HCT116 (cell line): ENCODE measurements at regions not wholly inside any gene's neighbourhood (a gene's known extent, or its start where the extent isn't known, plus 50 kb on each side); places are given as distances from the start of the nearest gene placed in this dataset.

Source experiments
- ATAC-seq: fragments of 200-7000 bp; cut with Tn5 transposase; 2 replicates; pipeline ENCODE4 v1.9.1; 2020; ENCODE audit warnings: mild to moderate bottlenecking, moderate library complexity
- BruUV-seq: library from RNA; stranded (reverse); fragments of 400-500 nt; replicated peaks from 2 replicates; lab custom pipeline; 2021; lab: Mats Ljungman, UMichigan
- CTCF ChIA-PET: fragments of 300-600 bp; sonication (Branson Sonifier 250); formaldehyde crosslinking; loops from one replicate; lab custom pipeline; 2021; ENCODE audit warnings: antibody characterized with exemption; lab: Charles Lee
- POLR2A ChIA-PET: fragments of 300-600, 350-600 bp; sonication (Branson Sonifier 250); formaldehyde crosslinking; loops from one replicate; lab custom pipeline; 2021; ENCODE audit warnings: antibody characterized with exemption; lab: Charles Lee
- RAD21 ChIA-PET, 2 experiments: fragments of 300-600 bp; sonication (Branson Sonifier 250); formaldehyde crosslinking; loops; one replicate each; lab custom pipeline; 2023; ENCODE audit warnings: low total read pairs in 2 of 2; ENCODE audit not compliant: uncharacterized antibody in 2 of 2, unreplicated experiment in 2 of 2, low non-redundant PET in 1 of 2; lab: Charles Lee
- DNase-seq: peaks from one replicate; pipeline ENCODE4 v3.0.0-alpha.2; 2010; ENCODE audit warnings: low read depth, low spot score
- H2AFZ ChIP-seq: fragments of 200-600 bp; shearing (Covaris generic), sonication (generic); 2 replicates; pipeline ENCODE4 v1.6.1; 2017; ENCODE audit warnings: low read depth, mixed run types, mixed read lengths, antibody characterized with exemption, low read length; ENCODE audit not compliant: poor library complexity, severe bottlenecking
- H3K27ac ChIP-seq: 2 replicates; pipeline ENCODE4 v1.5.1; 2012; ENCODE audit warnings: low read depth, low read length
- H3K27me3 ChIP-seq: fragments of 200-600 bp; sonication (generic); 2 replicates; pipeline ENCODE4 v1.6.1; 2016; ENCODE audit warnings: mixed run types, low read length, mixed read lengths; ENCODE audit not compliant: insufficient read depth
- H3K36me3 ChIP-seq, 2 experiments: fragments of 200-500 bp in 1 of 2; fragments of 200-600 bp in 1 of 2; sonication (Bioruptor generic) in 1 of 2; sonication (generic) in 1 of 2; 2 replicates each; pipeline versions ENCODE4 v1.5.1 to v1.6.1; 2014 to 2016; ENCODE audit warnings: low read length in 2 of 2, inconsistent platforms in 1 of 2, mixed read lengths in 1 of 2, mixed run types in 1 of 2; ENCODE audit not compliant: insufficient read depth in 2 of 2, control insufficient read depth in 1 of 2
- H3K4me1 ChIP-seq, 2 experiments: fragments of 200-600 bp in 1 of 2; sonication (generic) in 1 of 2; 2 replicates each; pipeline versions ENCODE4 v1.5.1 to v1.6.1; 2012 to 2017; ENCODE audit warnings: low read length in 2 of 2, inconsistent platforms in 1 of 2, mild to moderate bottlenecking in 1 of 2, mixed read lengths in 1 of 2, mixed run types in 1 of 2, moderate library complexity in 1 of 2; ENCODE audit not compliant: insufficient read depth in 2 of 2, control insufficient read depth in 1 of 2
- H3K4me2 ChIP-seq: fragments of 200-600 bp; sonication (generic); 2 replicates; pipeline ENCODE4 v1.6.1; 2017; ENCODE audit warnings: mixed run types, low read length, mixed read lengths
- H3K4me3 ChIP-seq, 2 experiments: fragments of 200-600 bp in 1 of 2; sonication (generic) in 1 of 2; replicated peaks in 1 of 2; 2 replicates each; pipeline ENCODE4 v1.5.1; 2011 to 2016; ENCODE audit warnings: low read length in 2 of 2, control low read depth in 1 of 2, low read depth in 1 of 2, mild to moderate bottlenecking in 1 of 2, mixed read lengths in 1 of 2, mixed run types in 1 of 2
- H3K79me2 ChIP-seq: fragments of 200-600 bp; sonication (generic); 2 replicates; pipeline ENCODE4 v1.6.1; 2017; ENCODE audit warnings: mild to moderate bottlenecking, mixed run types, low read length, moderate library complexity, mixed read lengths; ENCODE audit not compliant: insufficient read depth
- H3K9ac ChIP-seq: fragments of 200-600 bp; sonication (generic); 2 replicates; pipeline ENCODE4 v1.6.1; 2016; ENCODE audit warnings: low read length, mixed read lengths
- H3K9me2 ChIP-seq: fragments of 200-600 bp; sonication (generic), shearing (Covaris generic); 2 replicates; pipeline ENCODE4 v1.6.1; 2017; ENCODE audit warnings: mixed run types, mild to moderate bottlenecking, moderate library complexity; ENCODE audit not compliant: insufficient read depth
- H3K9me3 ChIP-seq, 2 experiments: fragments of 200-500 bp in 1 of 2; fragments of 200-600 bp in 1 of 2; sonication (Bioruptor generic) in 1 of 2; sonication (generic) in 1 of 2; 2 replicates each; pipeline ENCODE4 v1.6.1; 2014 to 2017; ENCODE audit warnings: low read length in 2 of 2, mixed read lengths in 2 of 2, inconsistent platforms in 1 of 2, low read depth in 1 of 2, mild to moderate bottlenecking in 1 of 2, mixed run types in 1 of 2, moderate library complexity in 1 of 2; ENCODE audit not compliant: control insufficient read depth in 1 of 2, insufficient read depth in 1 of 2
- H4K20me1 ChIP-seq: fragments of 200-600 bp; sonication (generic), shearing (Covaris generic); 2 replicates; pipeline ENCODE4 v1.6.1; 2017; ENCODE audit warnings: mixed run types, mild to moderate bottlenecking, moderate library complexity; ENCODE audit not compliant: insufficient read depth
- ATF3 ChIP-seq: IDR thresholded peaks from 2 replicates; pipeline ENCODE4 v1.6.1; 2012
- CEBPB ChIP-seq: IDR thresholded peaks from 2 replicates; pipeline ENCODE4 v1.6.1; 2012; ENCODE audit warnings: low read depth
- EGR1 ChIP-seq: IDR thresholded peaks from 2 replicates; pipeline ENCODE4 v1.6.1; 2012; ENCODE audit warnings: low read depth
- ELF1 ChIP-seq: IDR thresholded peaks from 2 replicates; pipeline ENCODE4 v1.6.1; 2012; ENCODE audit warnings: low read depth, borderline replicate concordance
- EZH2 ChIP-seq: fragments of 200-600 bp; sonication (generic); IDR thresholded peaks from 2 replicates; pipeline ENCODE4 v1.6.1; 2017; ENCODE audit warnings: antibody characterized with exemption, mixed run types
- EZH2phosphoT487 ChIP-seq: fragments of 200-600 bp; IDR thresholded peaks from 2 replicates; pipeline ENCODE4 v1.6.1; 2018; ENCODE audit warnings: antibody characterized with exemption, borderline replicate concordance
- FOSL1 ChIP-seq: IDR thresholded peaks from 2 replicates; pipeline ENCODE4 v1.6.1; 2012; ENCODE audit warnings: low read depth
- REST ChIP-seq: IDR thresholded peaks from 2 replicates; pipeline ENCODE4 v1.6.1; 2012; ENCODE audit warnings: low read depth
- SIN3A ChIP-seq: IDR thresholded peaks from 2 replicates; pipeline ENCODE4 v1.6.1; 2012; ENCODE audit warnings: low read depth
- SP1 ChIP-seq: IDR thresholded peaks from 2 replicates; pipeline ENCODE4 v1.6.1; 2012; ENCODE audit warnings: low read depth
- SRF ChIP-seq: IDR thresholded peaks from 2 replicates; pipeline ENCODE4 v1.6.1; 2012; ENCODE audit warnings: low read depth
- TCF7L2 ChIP-seq: IDR thresholded peaks from 2 replicates; pipeline ENCODE4 v1.7.0; 2011; ENCODE audit warnings: borderline replicate concordance, inconsistent platforms; ENCODE audit not compliant: insufficient read depth, insufficient read length; ENCODE audit errors: extremely low read depth
- YY1 ChIP-seq: IDR thresholded peaks from 2 replicates; pipeline ENCODE4 v1.6.1; 2011; ENCODE audit warnings: low read length, low read depth, moderate library complexity, mild to moderate bottlenecking; ENCODE audit not compliant: insufficient replicate concordance; ENCODE audit errors: extremely low read depth
- ZBTB33 ChIP-seq: IDR thresholded peaks from 2 replicates; pipeline ENCODE4 v1.6.1; 2011; ENCODE audit warnings: mild to moderate bottlenecking, low read length, moderate library complexity; ENCODE audit not compliant: insufficient replicate concordance; ENCODE audit errors: extremely low read depth
- ZFX ChIP-seq: fragments of 450-650 bp; IDR thresholded peaks from 2 replicates; pipeline ENCODE4 v1.6.1; 2017
- intact Hi-C: fragments of 100-400 bp; cut with micrococcal nuclease; formaldehyde crosslinking; loops from 2 replicates; pipeline ENCODE4 v1.10.0; 2022
- TF ChIP-seq, protein P1 (sequence below): IDR thresholded peaks from 2 replicates; pipeline ENCODE4 v1.6.1; 2012

DNA sequence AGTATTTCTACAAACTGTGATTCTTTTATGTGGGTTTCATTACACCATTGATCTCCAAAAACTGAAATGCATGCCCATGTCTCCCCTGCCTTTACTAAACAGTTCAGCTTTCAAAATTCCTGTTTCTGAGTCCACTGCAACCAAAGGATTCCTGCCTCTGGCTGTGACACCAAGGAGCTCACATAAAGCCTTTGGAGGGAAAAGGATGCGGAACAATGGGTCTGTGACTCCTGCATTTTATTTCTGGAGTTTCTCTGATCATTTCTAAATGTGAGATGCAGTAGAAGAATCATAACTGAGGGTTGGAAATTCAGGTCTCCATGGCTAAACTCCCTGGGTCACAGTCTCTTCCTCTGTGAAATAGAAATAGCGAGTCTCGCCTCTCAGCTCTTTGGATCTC is 149.5 kb downstream of the MEX3B start:
- H3K27ac ChIP-seq, result no peak overlapping the region
- H3K4me2 ChIP-seq, result no peak overlapping the region
- no TSS peak for BruUV-seq
- no peak overlapping the region for H3K4me3 ChIP-seq
- no peaks in the 10 kb centered on the region for H3K9me3 ChIP-seq
- no peaks in the 10 kb centered on the region for H3K79me2 ChIP-seq
- no peaks in the 10 kb centered on the region for H4K20me1 ChIP-seq
- H2AFZ ChIP-seq, result no peak overlapping the region
- DNase-seq (no peak), ATAC-seq (no peak)
- POLR2A ChIA-PET, result no interaction called here
- H3K4me1 ChIP-seq, result no peaks in the 10 kb centered on the region
- H3K9me2 ChIP-seq, result no peaks in the 10 kb centered on the region
- peaks cover 32% of the 10 kb centered on the region for H3K27me3 ChIP-seq
- CTCF ChIA-PET, result no interaction called here
- no peak for TF ChIP-seq CEBPB
- no peak for TF ChIP-seq TCF7L2
- no peak for TF ChIP-seq SP1
- TF ChIP-seq ZFX, result no peak
- TF ChIP-seq ELF1, result no peak
- TF ChIP-seq EZH2phosphoT487, result no peak
- TF ChIP-seq, protein P1, sequence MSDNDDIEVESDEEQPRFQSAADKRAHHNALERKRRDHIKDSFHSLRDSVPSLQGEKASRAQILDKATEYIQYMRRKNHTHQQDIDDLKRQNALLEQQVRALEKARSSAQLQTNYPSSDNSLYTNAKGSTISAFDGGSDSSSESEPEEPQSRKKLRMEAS, result no peak
- no peak for TF ChIP-seq FOSL1
- TF ChIP-seq YY1, result no peak
- no peak for TF ChIP-seq ATF3
- no peak for TF ChIP-seq EZH2
- TF ChIP-seq SIN3A, result no peak
- no peak for TF ChIP-seq SRF
- TF ChIP-seq EGR1, result no peak
- no peak for TF ChIP-seq REST
- no peak for TF ChIP-seq ZBTB33
- H3K9ac ChIP-seq, result no peak overlapping the region
- no peaks in the 10 kb centered on the region for H3K36me3 ChIP-seq
- intact Hi-C loops, result no loop called here
- RAD21 ChIA-PET, result no interaction called here
